ENCODE measurements at regions not wholly inside any gene's neighbourhood (a gene's known extent, or its start where the extent isn't known, plus 50 kb on each side); places are given as distances from the start of the nearest gene placed in this dataset.
"Not testable (repeated sequence)": the region's sequence is repeated elsewhere in the genome, so short reads cannot be mapped to it uniquely, and the experiment has no call there.

- no peak for DNase-seq (ENCODE audit: low spot score in 2 of 2)
- FAIRE-seq, result no peak
Observed at GRCh38 chr1:243996223-243996622, 54.9 kb upstream of the ZBTB18 start.

- FAIRE-seq, result no peak
Observed at GRCh38 chr1:243991650-243992049, 59.4 kb upstream of the ZBTB18 start.

GRCh38 chr1:243984788-243985187, 66.3 kb upstream of the ZBTB18 start:
- no peak for FAIRE-seq

More at GRCh38 chr1:243991650-243992049, 59.4 kb upstream of the ZBTB18 start:
- no peak for DNase-seq (ENCODE audit: low spot score in 2 of 2)

GRCh38 chr1:243982447-243983018, 68.5 kb upstream of the ZBTB18 start:
- no peak for FAIRE-seq
- no peak for DNase-seq (ENCODE audit: low spot score in 2 of 2)

More at GRCh38 chr1:243984788-243985187, 66.3 kb upstream of the ZBTB18 start:
- no peak for DNase-seq (ENCODE audit: low spot score in 2 of 2)

GRCh38 chr1:243980471-243980870, 70.6 kb upstream of the ZBTB18 start:
- no peak for FAIRE-seq

GRCh38 chr1:243980071-243980470, 71.0 kb upstream of the ZBTB18 start:
- DNase-seq (ENCODE audit: low spot score in 2 of 2) (no peak), FAIRE-seq (peak; percentile 98)

More at GRCh38 chr1:243980471-243980870, 70.6 kb upstream of the ZBTB18 start:
- no peak for DNase-seq (ENCODE audit: low spot score in 2 of 2)

- no peak for DNase-seq (ENCODE audit: low spot score in 2 of 2)
- no peak for FAIRE-seq
Observed at GRCh38 chr1:243979396-243979795, 71.7 kb upstream of the ZBTB18 start.

- DNase-seq (ENCODE audit: low spot score in 2 of 2), result no peak
- no peak for FAIRE-seq
Observed at GRCh38 chr1:243977094-243977493, 74.0 kb upstream of the ZBTB18 start.

- FAIRE-seq, result no peak
Observed at GRCh38 chr1:243974451-243975292, 76.4 kb upstream of the ZBTB18 start.

GRCh38 chr1:243973169-243973568, 77.9 kb upstream of the ZBTB18 start:
- FAIRE-seq (no peak), DNase-seq (ENCODE audit: low spot score in 2 of 2) (no peak)

More at GRCh38 chr1:243974451-243975292, 76.4 kb upstream of the ZBTB18 start:
- DNase-seq (ENCODE audit: low spot score in 2 of 2), result no peak

GRCh38 chr1:243970077-243970476, 81.0 kb upstream of the ZBTB18 start:
- FAIRE-seq (no peak), DNase-seq (ENCODE audit: low spot score in 2 of 2) (no peak)

GRCh38 chr1:243968413-243968812, 82.7 kb upstream of the ZBTB18 start:
- DNase-seq (ENCODE audit: low spot score in 2 of 2), result no peak

GRCh38 chr1:243964915-243965314, 86.2 kb upstream of the ZBTB18 start:
- FAIRE-seq, result peak; percentile 62

More at GRCh38 chr1:243968413-243968812, 82.7 kb upstream of the ZBTB18 start:
- FAIRE-seq, result no peak

GRCh38 chr1:243963571-243963970, 87.5 kb upstream of the ZBTB18 start:
- FAIRE-seq (no peak), DNase-seq (ENCODE audit: low spot score in 2 of 2) (no peak)

More at GRCh38 chr1:243964915-243965314, 86.2 kb upstream of the ZBTB18 start:
- DNase-seq (ENCODE audit: low spot score in 2 of 2), result no peak

- no peak for FAIRE-seq
Observed at GRCh38 chr1:243962541-243962940, 88.5 kb upstream of the ZBTB18 start.

GRCh38 chr1:243959998-243960397, 91.1 kb upstream of the ZBTB18 start:
- FAIRE-seq (no peak), DNase-seq (ENCODE audit: low spot score in 2 of 2) (no peak)

More at GRCh38 chr1:243962541-243962940, 88.5 kb upstream of the ZBTB18 start:
- DNase-seq (ENCODE audit: low spot score in 2 of 2), result no peak

GRCh38 chr1:243957141-243957540, 93.9 kb upstream of the ZBTB18 start:
- no peak for FAIRE-seq
- DNase-seq (ENCODE audit: low spot score in 2 of 2), result no peak

- no peak for FAIRE-seq
- no peak for DNase-seq (ENCODE audit: low spot score in 2 of 2)
Observed at GRCh38 chr1:243956450-243956849, 94.6 kb upstream of the ZBTB18 start.

- DNase-seq (ENCODE audit: low spot score in 2 of 2); FAIRE-seq: not testable (repeated sequence)
Observed at GRCh38 chr1:243951207-243951606, 99.9 kb upstream of the ZBTB18 start.

GRCh38 chr1:243950166-243950565, 100.1 kb upstream of the AKT3 start:
- no peak for DNase-seq (ENCODE audit: low spot score in 2 of 2)
- FAIRE-seq, result no peak

- FAIRE-seq, result no peak
- DNase-seq (ENCODE audit: low spot score in 2 of 2), result no peak
Observed at GRCh38 chr1:243946946-243947345, 96.9 kb upstream of the AKT3 start.

- FAIRE-seq, result no peak
- no peak for DNase-seq (ENCODE audit: low spot score in 2 of 2)
Observed at GRCh38 chr1:243946253-243946652, 96.2 kb upstream of the AKT3 start.
